ENCODE measurements at regions not wholly inside any gene's neighbourhood (a gene's known extent, or its start where the extent isn't known, plus 50 kb on each side); places are given as distances from the start of the nearest gene placed in this dataset.

DNA sequence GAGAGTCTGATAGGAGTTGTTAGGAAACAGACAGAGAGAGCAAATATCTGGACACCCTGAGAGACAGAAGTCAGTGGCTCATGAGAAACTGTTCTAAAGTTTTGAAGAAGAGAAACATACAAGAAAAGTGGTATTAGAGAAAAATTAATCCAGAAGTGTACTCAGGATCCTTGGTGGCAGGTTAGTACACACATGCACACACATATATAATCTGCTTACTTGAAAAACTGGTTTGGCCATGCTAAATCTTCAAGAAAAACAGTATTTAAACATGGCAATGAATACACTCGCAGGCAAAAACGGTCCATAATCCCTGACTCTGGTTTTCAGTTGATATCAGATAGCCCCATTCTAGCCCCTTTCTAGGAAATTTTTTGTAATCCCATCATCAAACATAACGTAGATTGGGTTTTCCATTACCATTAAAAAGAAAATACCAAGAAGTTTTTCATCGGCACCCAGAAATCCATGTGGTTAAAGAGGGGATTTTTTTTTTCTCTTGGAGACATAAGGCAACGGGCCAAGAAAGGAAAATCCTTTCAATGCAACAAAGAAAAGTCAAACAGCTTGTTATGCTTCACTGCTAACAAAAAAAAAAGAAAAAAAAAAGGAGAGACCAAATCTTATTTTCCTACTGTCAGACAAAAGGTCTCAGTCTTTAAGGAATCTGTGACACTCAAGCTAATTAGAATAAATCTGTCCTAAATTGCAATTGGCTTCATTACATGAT is 178.0 kb upstream of the MIR17HG start:
- Mint-ChIP-seq H3K4me1 (no peaks in the 10 kb centered on the region), H3K4me3 (no peak overlapping the region), H3K27me3 (ENCODE audit: low read depth in 2 of 2) (no peaks in the 10 kb centered on the region), H3K36me3 (no peaks in the 10 kb centered on the region), H3K27ac (no peak overlapping the region), H3K9me3 (peaks cover 0 to 6% of the 10 kb centered on the region in 2 donors)
- Histone ChIP-seq H3K4me1 (ENCODE audit: control insufficient read depth, insufficient read depth, low read length) (no peaks in the 10 kb centered on the region), H3K4me3 (ENCODE audit: low read length) (no peak overlapping the region), H3K27ac (ENCODE audit: low read length) (no peak overlapping the region), H3K27me3 (ENCODE audit: control insufficient read depth, insufficient read depth, low read length) (no peaks in the 10 kb centered on the region), H3K9me3 (ENCODE audit: control insufficient read depth, insufficient read depth, low read length) (no peaks in the 10 kb centered on the region), H3K36me3 (ENCODE audit: control insufficient read depth, insufficient read depth, low read length) (no peaks in the 10 kb centered on the region)
- 76% methylated on average over 3 of the region's 5 CpGs for whole genome bisulfite sequencing (ENCODE audit: insufficient coverage)
- intact Hi-C loops (cut with micrococcal nuclease), result no loop called here
- no peak for TF ChIP-seq CTCF (IDR thresholded peaks at IDR 0.05)
- DNase-seq, result no peak
- no peak for ATAC-seq

- Histone ChIP-seq H3K27ac (ENCODE audit: low read length) (no peak overlapping the region), H3K9me3 (ENCODE audit: control insufficient read depth, insufficient read depth, low read length) (no peaks in the 10 kb centered on the region), H3K4me1 (ENCODE audit: control insufficient read depth, insufficient read depth, low read length) (no peaks in the 10 kb centered on the region), H3K4me3 (ENCODE audit: low read length) (no peak overlapping the region), H3K27me3 (ENCODE audit: control insufficient read depth, insufficient read depth, low read length) (no peaks in the 10 kb centered on the region), H3K36me3 (ENCODE audit: control insufficient read depth, insufficient read depth, low read length) (no peaks in the 10 kb centered on the region)
- Mint-ChIP-seq H3K36me3 (no peaks in the 10 kb centered on the region), H3K9me3 (peaks cover 0 to 6% of the 10 kb centered on the region in 2 donors), H3K27me3 (ENCODE audit: low read depth in 2 of 2) (peaks cover 5 to 12% of the 10 kb centered on the region in 2 donors), H3K4me3 (no peak overlapping the region), H3K27ac (no peak overlapping the region), H3K4me1 (peaks cover 0 to 5% of the 10 kb centered on the region in 2 donors)
- DNase-seq (no peak), ATAC-seq (no peak)
- intact Hi-C loops (cut with micrococcal nuclease), result no loop called here
- no peak for TF ChIP-seq CTCF (IDR thresholded peaks at IDR 0.05)
- WGBS (ENCODE audit: insufficient coverage), result 79% methylated on average over 3 of the region's 4 CpGs
These were observed 175.3 kb upstream of the MIR17HG start for GRCh38 chr13:91172160-91172559.

- no peak overlapping the region for H3K4me3 Mint-ChIP-seq
- Histone ChIP-seq H3K9me3 (ENCODE audit: control insufficient read depth, insufficient read depth, low read length) (no peaks in the 10 kb centered on the region), H3K4me3 (ENCODE audit: low read length) (no peak overlapping the region), H3K4me1 (ENCODE audit: control insufficient read depth, insufficient read depth, low read length) (no peaks in the 10 kb centered on the region), H3K36me3 (ENCODE audit: control insufficient read depth, insufficient read depth, low read length) (no peaks in the 10 kb centered on the region), H3K27me3 (ENCODE audit: control insufficient read depth, insufficient read depth, low read length) (no peaks in the 10 kb centered on the region), H3K27ac (ENCODE audit: low read length) (no peak overlapping the region)
- no peak for ATAC-seq
- H3K9me3 Mint-ChIP-seq, result peaks cover 0 to 2% of the 10 kb centered on the region in 2 donors
- H3K27me3 Mint-ChIP-seq (ENCODE audit: low read depth in 2 of 2), result peaks cover 5 to 12% of the 10 kb centered on the region in 2 donors
- 21% methylated on average over 52 of the region's 52 CpGs for WGBS (ENCODE audit: insufficient coverage)
- no peak overlapping the region for H3K27ac Mint-ChIP-seq
- no peak for TF ChIP-seq CTCF (IDR thresholded peaks at IDR 0.05)
- intact Hi-C loops (cut with micrococcal nuclease), result no loop called here
- H3K36me3 Mint-ChIP-seq, result no peaks in the 10 kb centered on the region
- peaks cover 0 to 5% of the 10 kb centered on the region in 2 donors for H3K4me1 Mint-ChIP-seq
- no peak for DNase-seq
These were observed 172.5 kb upstream of the MIR17HG start for GRCh38 chr13:91174886-91175501.
